HS-5 (cell line): ENCODE measurements at regions not wholly inside any gene's neighbourhood (a gene's known extent, or its start where the extent isn't known, plus 50 kb on each side); places are given as distances from the start of the nearest gene placed in this dataset.
"Not testable (repeated sequence)": the region's sequence is repeated elsewhere in the genome, so short reads cannot be mapped to it uniquely, and the experiment has no call there.

Source experiments
- DNase-seq: peaks from one replicate; pipeline ENCODE4 v3.0.0-alpha.2; 2012; ENCODE audit warnings: low read depth

DNA sequence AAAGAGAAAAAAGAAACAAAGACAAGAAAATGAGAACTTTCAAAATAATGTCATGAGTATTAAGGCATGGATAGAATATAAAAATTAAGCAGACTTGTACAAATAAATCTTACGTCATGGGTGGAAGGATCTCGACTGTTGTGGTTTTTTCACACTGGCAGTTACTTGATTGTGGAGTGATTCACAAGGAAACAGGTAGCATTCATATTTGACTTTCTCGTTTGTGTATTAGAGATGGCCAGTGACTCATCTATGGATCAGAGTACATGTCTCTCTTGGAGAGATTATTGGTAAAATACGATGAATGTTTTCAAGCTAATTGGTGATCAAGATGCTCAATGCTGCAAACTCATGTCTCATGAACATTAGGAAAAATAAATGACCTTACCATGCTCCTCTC lies 564.3 kb downstream of the GATA3 start:
- DNase-seq, result no peak

GRCh38 chr10:8628351-8628750 lies 573.9 kb downstream of the GATA3 start:
- DNase-seq, result no peak

- DNase-seq, result no peak
Measured at GRCh38 chr10:8633909-8634308, 579.4 kb downstream of the GATA3 start.

- DNase-seq, result no peak
Measured at GRCh38 chr10:8636371-8636770, 581.9 kb downstream of the GATA3 start.

DNA sequence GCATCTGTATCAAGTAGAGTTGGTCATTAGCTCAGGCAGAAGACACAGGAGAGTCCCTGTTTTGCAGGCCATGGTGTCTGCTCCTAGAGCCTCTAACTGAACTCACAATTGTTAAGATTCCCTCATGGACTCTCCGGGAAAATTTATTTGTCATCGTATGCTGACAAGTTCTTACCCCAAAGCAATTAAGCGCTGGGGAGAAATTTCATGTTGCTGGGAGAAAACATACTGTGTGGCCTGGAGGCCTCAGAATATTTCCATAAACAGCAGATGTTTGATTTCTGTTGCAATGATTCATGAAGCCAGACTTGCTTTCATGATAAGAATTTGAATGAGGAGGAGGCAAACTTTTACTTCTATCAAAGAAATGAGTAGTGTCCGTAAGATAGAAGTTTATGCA lies 583.2 kb downstream of the GATA3 start:
- DNase-seq, result no peak

GRCh38 chr10:8638088-8638672 lies 583.7 kb downstream of the GATA3 start:
- no peak for DNase-seq

- DNase-seq, result no peak
Measured at GRCh38 chr10:8639486-8640185, 585.1 kb downstream of the GATA3 start.

GRCh38 chr10:8640301-8640700 lies 585.8 kb downstream of the GATA3 start:
- no peak for DNase-seq

DNA sequence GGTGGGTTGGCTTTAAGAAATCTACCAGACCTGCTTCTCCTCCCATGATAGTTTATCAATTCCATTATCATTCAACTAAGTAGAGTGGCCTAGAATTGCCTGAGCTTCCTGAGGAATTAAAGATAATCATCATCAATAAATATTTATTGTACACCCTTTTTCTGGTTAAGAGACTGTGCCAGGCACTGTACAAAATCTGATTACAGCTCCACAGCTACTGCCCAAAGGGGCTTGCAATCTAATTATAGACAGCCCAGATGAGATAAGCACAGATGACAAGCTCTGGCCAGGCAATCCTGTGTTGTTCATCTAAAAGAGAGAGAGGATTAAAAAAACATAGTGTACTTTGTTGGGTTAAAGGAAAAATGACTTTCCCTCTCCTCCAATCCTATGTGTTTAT lies 586.4 kb downstream of the GATA3 start:
- no peak for DNase-seq

GRCh38 chr10:8656261-8656660 lies 601.8 kb downstream of the GATA3 start:
- no peak for DNase-seq

GRCh38 chr10:8659982-8660381 lies 605.5 kb downstream of the GATA3 start:
- no peak for DNase-seq

DNA sequence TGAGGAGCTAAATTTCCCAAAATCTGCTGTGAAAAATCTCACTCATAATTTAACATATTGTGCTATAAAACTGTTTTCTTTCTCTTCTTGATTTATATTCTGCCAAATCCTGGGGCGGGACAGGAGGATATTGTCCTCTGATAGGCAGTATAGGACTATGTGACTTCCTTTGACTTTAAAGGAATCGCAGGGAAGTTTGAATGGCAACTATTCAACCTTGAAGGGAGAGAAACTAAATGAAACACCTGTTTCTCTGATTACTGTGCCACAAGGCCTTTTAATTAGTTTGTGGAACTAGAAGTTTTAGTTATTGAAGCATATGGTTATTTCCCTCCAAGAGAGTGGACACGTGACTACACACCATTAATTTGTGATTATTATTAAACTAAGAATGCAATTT lies 607.4 kb downstream of the GATA3 start:
- DNase-seq, result no peak

DNA sequence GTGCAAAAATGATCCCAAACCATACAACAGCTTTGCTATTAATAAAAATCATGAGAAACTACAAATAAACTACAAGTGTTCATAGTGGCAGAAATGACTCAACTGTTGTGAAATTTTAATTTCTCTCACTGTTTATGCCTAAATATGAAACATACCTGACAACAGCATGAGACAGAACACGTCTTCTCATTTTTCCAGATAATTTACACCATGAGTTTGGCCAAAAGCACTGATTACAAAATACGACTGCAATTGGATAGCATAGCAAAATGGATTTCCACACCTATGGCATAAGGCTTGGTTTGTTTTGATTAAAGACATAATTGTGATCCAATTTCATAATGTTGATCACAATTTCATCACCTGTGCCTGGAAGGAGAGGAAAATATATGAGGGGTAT lies 608.6 kb downstream of the GATA3 start:
- DNase-seq, result no peak

GRCh38 chr10:8665322-8665721 lies 610.8 kb downstream of the GATA3 start:
- DNase-seq, result no peak

DNA sequence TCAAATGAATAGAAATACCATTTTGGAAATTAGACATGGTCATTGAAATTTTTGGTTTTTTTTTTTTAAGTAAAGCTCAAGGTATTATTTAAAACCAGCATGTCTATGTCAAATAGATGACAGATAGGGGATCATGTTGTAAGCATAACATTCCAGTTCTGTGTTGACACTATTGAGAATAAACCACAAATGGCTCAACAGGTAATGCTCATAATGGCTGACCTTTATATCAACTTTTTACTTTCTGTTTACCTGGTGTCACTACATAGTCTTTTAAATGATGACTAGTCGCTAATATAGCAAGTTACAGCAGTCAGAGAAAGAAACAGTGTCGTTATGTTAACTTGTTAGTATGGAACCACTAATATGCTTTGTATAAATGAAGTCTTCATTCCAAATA lies 616.0 kb downstream of the GATA3 start:
- no peak for DNase-seq

- no peak for DNase-seq
Measured at GRCh38 chr10:8674230-8674629, 619.7 kb downstream of the GATA3 start.

DNA sequence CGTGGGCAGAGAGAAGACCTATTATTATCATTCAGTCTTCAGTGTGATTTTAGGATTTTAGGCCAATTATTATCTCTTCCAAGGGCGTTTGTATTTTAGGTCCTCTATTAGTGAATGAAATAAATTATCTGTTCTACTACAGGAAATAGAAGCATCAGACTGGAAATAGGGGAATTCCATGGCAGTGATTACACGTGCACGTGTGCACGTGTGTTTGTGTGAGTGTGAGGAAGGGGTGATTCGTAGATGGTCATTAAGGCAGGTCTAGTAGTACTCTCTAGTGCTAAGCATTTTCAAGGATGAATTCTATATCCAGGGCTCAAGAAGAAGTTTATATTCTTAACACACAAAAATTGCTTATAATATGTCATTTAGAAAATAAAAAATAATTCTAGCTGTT lies 623.2 kb downstream of the GATA3 start:
- no peak for DNase-seq

DNA sequence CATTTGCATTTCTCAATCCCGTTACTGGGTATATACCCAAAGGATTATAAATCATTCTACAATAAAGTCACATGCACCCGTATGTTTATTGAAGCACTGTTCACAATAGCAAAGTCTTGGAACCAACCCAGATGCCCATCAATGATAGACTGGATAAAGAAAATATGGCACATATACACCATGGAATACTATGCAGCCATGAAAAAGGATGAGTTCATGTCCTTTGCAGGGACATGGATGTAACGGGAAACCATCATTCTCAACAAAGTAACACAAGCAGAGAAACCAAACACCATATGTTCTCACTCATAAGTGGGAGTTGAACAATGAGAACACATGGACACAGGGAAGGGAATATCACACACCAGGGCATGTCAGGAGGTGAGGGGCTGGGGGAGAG lies 630.4 kb downstream of the GATA3 start:
- DNase-seq, result not testable (repeated sequence)

DNA sequence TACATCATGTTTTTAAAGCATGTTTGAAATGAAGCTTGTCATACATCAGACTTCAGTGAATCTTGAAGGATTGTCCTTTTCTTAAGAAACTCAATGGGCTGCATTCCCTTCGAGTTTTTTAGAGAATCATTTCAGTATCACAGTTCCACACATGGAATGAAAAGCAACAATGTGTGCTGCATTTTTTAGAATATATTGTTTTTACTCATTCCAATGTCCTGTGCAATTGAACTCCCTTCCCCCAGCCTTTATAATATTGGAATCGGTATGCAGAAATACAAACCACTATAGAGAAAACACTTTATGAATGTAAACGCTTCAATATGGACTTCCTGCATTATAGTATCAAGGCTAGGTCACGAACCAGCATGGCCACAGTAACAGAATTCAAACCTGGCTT lies 634.4 kb downstream of the GATA3 start:
- no peak for DNase-seq

GRCh38 chr10:8691498-8692017 lies 637.1 kb downstream of the GATA3 start:
- no peak for DNase-seq

- not testable (repeated sequence) for DNase-seq
Measured at GRCh38 chr10:8693635-8694034, 639.1 kb downstream of the GATA3 start.

DNA sequence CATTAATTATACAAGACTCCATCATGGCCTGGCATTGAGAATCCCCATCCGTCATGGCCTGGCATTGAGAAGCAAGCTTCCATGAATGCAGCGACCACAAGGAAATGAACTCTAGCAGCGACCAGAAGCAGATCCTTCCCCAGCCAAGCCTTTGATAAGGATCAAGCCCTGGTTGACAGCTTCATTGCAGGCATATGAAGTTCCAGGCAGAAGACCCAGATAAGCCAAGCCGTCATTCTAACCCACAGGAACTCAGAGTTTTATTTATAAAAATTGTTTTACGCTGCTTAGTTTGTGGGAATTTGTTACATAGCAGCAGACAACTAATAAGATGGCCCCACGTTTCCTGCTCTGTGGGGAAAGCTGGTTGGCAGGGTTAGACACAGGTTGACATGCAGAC lies 642.3 kb downstream of the GATA3 start:
- no peak for DNase-seq

DNA sequence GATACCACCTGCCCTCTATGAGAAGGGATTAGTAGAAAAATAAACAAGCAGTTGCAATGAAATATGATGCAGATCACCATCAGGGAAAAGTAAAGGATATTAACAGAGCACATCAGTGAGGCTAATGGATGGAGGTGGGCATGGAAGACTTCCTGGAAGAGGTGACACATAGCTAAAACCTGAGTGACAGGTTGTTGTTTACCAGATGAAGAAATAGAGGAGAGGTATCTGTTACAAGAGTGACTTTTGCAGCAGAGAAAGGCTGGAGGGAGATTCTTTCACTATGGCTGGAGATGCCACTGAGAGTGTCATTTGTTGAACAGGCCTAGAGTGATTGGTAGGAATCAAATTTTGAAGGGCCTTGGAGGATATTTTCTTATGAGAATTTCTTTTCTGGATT lies 646.2 kb downstream of the GATA3 start:
- no peak for DNase-seq

- no peak for DNase-seq
Measured at GRCh38 chr10:8702181-8702580, 647.7 kb downstream of the GATA3 start.
